Caco-2 (cell line): ENCODE measurements at regions not wholly inside any gene's neighbourhood (a gene's known extent, or its start where the extent isn't known, plus 50 kb on each side); places are given as distances from the start of the nearest gene placed in this dataset.

ENCODE experiments used
- BruUV-seq: library from RNA; stranded (reverse); fragments of 400-500 nt; replicated peaks from 2 replicates; lab custom pipeline; 2021; lab: Mats Ljungman, UMichigan
- CTCF ChIA-PET: fragments of 300-600 bp; sonication (Branson Sonifier 250); formaldehyde crosslinking; loops from one replicate; lab custom pipeline; 2022; ENCODE audit warnings: antibody characterized with exemption; lab: Charles Lee
- POLR2A ChIA-PET: fragments of 300-600 bp; sonication (Branson Sonifier 250); formaldehyde crosslinking; loops from one replicate; lab custom pipeline; 2022; ENCODE audit warnings: antibody characterized with exemption; lab: Charles Lee
- DNase-seq, 2 experiments: peaks; one replicate each; pipeline versions ENCODE4 v3.0.0 to v3.0.0-alpha.2; 2020 to 2022
- H3K27me3 ChIP-seq: replicated peaks from 2 replicates; pipeline ENCODE4 v1.6.0; 2011; ENCODE audit warnings: low read length; ENCODE audit not compliant: control insufficient read depth, insufficient read depth
- H3K36me3 ChIP-seq: 2 replicates; pipeline ENCODE4 v1.5.1; 2011; ENCODE audit warnings: low read length; ENCODE audit not compliant: control insufficient read depth, insufficient read depth
- H3K4me1 ChIP-seq: fragments of 250-450 bp; sonication (Bioruptor Pico); 2 replicates; pipeline ENCODE4 v1.5.1; 2020; ENCODE audit warnings: mild to moderate bottlenecking
- H3K4me3 ChIP-seq: 2 replicates; pipeline ENCODE4 v1.5.1; 2011; ENCODE audit warnings: low read depth, mild to moderate bottlenecking, control low read depth, low read length
- H3K9me3 ChIP-seq: fragments of 250-450 bp; sonication (Bioruptor Pico); 2 replicates; pipeline ENCODE4 v1.5.1; 2020; ENCODE audit warnings: mild to moderate bottlenecking, moderate library complexity
- H3K27ac Mint-ChIP-seq: one replicate; pipeline ENCODE4 v1.8.0; 2022; ENCODE audit warnings: mixed read lengths; ENCODE audit not compliant: unreplicated experiment
- H3K27me3 Mint-ChIP-seq: one replicate; pipeline ENCODE4 v1.8.0; 2022; ENCODE audit warnings: mixed read lengths; ENCODE audit not compliant: insufficient read depth, unreplicated experiment
- H3K36me3 Mint-ChIP-seq: one replicate; pipeline ENCODE4 v1.8.0; 2022; ENCODE audit warnings: mild to moderate bottlenecking, mixed read lengths; ENCODE audit not compliant: insufficient read depth, unreplicated experiment
- H3K4me1 Mint-ChIP-seq: one replicate; pipeline ENCODE4 v1.8.0; 2022; ENCODE audit warnings: low read depth, mixed read lengths; ENCODE audit not compliant: unreplicated experiment
- H3K4me3 Mint-ChIP-seq: one replicate; pipeline ENCODE4 v1.8.0; 2022; ENCODE audit warnings: mild to moderate bottlenecking, moderate library complexity, mixed read lengths; ENCODE audit not compliant: unreplicated experiment
- H3K9me3 Mint-ChIP-seq: one replicate; pipeline ENCODE4 v1.8.0; 2022; ENCODE audit warnings: mixed read lengths; ENCODE audit not compliant: unreplicated experiment
- CTCF ChIP-seq, 2 experiments: fragments of 200-600 bp in 1 of 2; IDR thresholded peaks; 1 replicate in 1 of 2; 2 replicates in 1 of 2; pipeline versions ENCODE4 v1.5.1 to v1.8.0; 2011 to 2022; ENCODE audit warnings: antibody characterized with exemption in 1 of 2, control low read depth in 1 of 2, inconsistent platforms in 1 of 2, low read depth in 1 of 2, low read length in 1 of 2, mild to moderate bottlenecking in 1 of 2, moderate library complexity in 1 of 2; ENCODE audit not compliant: insufficient read depth in 1 of 2, severe bottlenecking in 1 of 2, unreplicated experiment in 1 of 2
- intact Hi-C: fragments of 100-400 bp; cut with micrococcal nuclease; formaldehyde crosslinking; loops from one replicate; pipeline ENCODE4 v1.10.0; 2022; ENCODE audit not compliant: unreplicated experiment

GRCh38 chr16:54493061-54493460, 206.5 kb upstream of the IRX3 start:
- POLR2A ChIA-PET: no interaction called here
- CTCF ChIA-PET: no interaction called here
- Histone ChIP-seq H3K4me3 (no peak overlapping the region), H3K9me3 (peaks cover 11% of the 10 kb centered on the region), H3K4me1 (no peaks in the 10 kb centered on the region; the same call in 1 of the 2 replicates), H3K36me3 (no peaks in the 10 kb centered on the region), H3K27me3 (no peaks in the 10 kb centered on the region)
- H3K27me3 Mint-ChIP-seq: no peaks in the 10 kb centered on the region
- intact Hi-C loops: no loop called here
- DNase-seq: no peak
- H3K4me1 Mint-ChIP-seq: no peaks in the 10 kb centered on the region
- no TSS peak for BruUV-seq
- H3K36me3 Mint-ChIP-seq: no peaks in the 10 kb centered on the region
- no peak for TF ChIP-seq CTCF (IDR thresholded peaks at IDR 0.05; ENCODE audit: insufficient read depth in 1 of 2, low read depth in 1 of 2, low read length in 1 of 2, severe bottlenecking in 1 of 2, unreplicated experiment in 1 of 2)
- H3K27ac Mint-ChIP-seq: no peak overlapping the region
- peaks cover 26% of the 10 kb centered on the region for H3K9me3 Mint-ChIP-seq
- no peak overlapping the region for H3K4me3 Mint-ChIP-seq

GRCh38 chr16:54490112-54490488, 203.5 kb upstream of the IRX3 start:
- H3K4me3 Mint-ChIP-seq: no peak overlapping the region
- no peaks in the 10 kb centered on the region for H3K27me3 ChIP-seq
- POLR2A ChIA-PET: no interaction called here
- no TSS peak for BruUV-seq
- H3K27ac Mint-ChIP-seq: no peak overlapping the region
- H3K9me3 Mint-ChIP-seq: no peaks in the 10 kb centered on the region
- no peaks in the 10 kb centered on the region; the same call in 1 of the 2 replicates for H3K4me1 ChIP-seq
- DNase-seq: no peak
- no peaks in the 10 kb centered on the region for H3K36me3 Mint-ChIP-seq
- no peaks in the 10 kb centered on the region for H3K9me3 ChIP-seq
- no peaks in the 10 kb centered on the region for H3K27me3 Mint-ChIP-seq
- H3K36me3 ChIP-seq: no peaks in the 10 kb centered on the region
- no peak overlapping the region for H3K4me3 ChIP-seq
- no peak for TF ChIP-seq CTCF (IDR thresholded peaks at IDR 0.05; ENCODE audit: insufficient read depth in 1 of 2, low read depth in 1 of 2, low read length in 1 of 2, severe bottlenecking in 1 of 2, unreplicated experiment in 1 of 2)
- intact Hi-C loops: no loop called here
- peaks cover 1% of the 10 kb centered on the region for H3K4me1 Mint-ChIP-seq
- CTCF ChIA-PET: no interaction called here

GRCh38 chr16:54489225-54490111, 202.9 kb upstream of the IRX3 start:
- no peak for DNase-seq
- no peaks in the 10 kb centered on the region for H3K27me3 ChIP-seq
- POLR2A ChIA-PET: no interaction called here
- intact Hi-C loops: no loop called here
- CTCF ChIA-PET: no interaction called here
- Mint-ChIP-seq H3K36me3 (no peaks in the 10 kb centered on the region), H3K9me3 (no peaks in the 10 kb centered on the region), H3K27ac (no peak overlapping the region), H3K4me3 (no peak overlapping the region), H3K4me1 (peaks cover 8% of the 10 kb centered on the region), H3K27me3 (no peaks in the 10 kb centered on the region)
- H3K4me1 ChIP-seq: peaks cover 5% of the 10 kb centered on the region
- no TSS peak for BruUV-seq
- H3K4me3 ChIP-seq: no peak overlapping the region
- H3K36me3 ChIP-seq: no peaks in the 10 kb centered on the region
- no peaks in the 10 kb centered on the region for H3K9me3 ChIP-seq
- TF ChIP-seq CTCF (IDR thresholded peaks at IDR 0.05; ENCODE audit: insufficient read depth in 1 of 2, low read depth in 1 of 2, low read length in 1 of 2, severe bottlenecking in 1 of 2, unreplicated experiment in 1 of 2): no peak
